A549 (cell line): ENCODE measurements at regions not wholly inside any gene's neighbourhood (a gene's known extent, or its start where the extent isn't known, plus 50 kb on each side); places are given as distances from the start of the nearest gene placed in this dataset.

Experiments used
- BHLHE40 ChIP-seq: IDR thresholded peaks from 2 replicates; pipeline ENCODE4 v1.6.1; 2012; ENCODE audit warnings: low read depth, low read length, inconsistent platforms
- CTCF ChIP-seq: fragments of >200 bp; sonication (Bioruptor Twin); formaldehyde crosslinking; IDR thresholded peaks from 3 replicates; pipeline ENCODE4 v1.5.1; 2016
- KDM1A ChIP-seq: fragments of 200-600 bp; sonication (generic); IDR thresholded peaks from 2 replicates; pipeline ENCODE4 v1.6.1; 2016; ENCODE audit warnings: low read depth, mild to moderate bottlenecking
- MAX ChIP-seq: IDR thresholded peaks from 2 replicates; pipeline ENCODE4 v1.6.1; 2012
- NR3C1 ChIP-seq: fragments of >200 bp; sonication (Bioruptor Twin); formaldehyde crosslinking; IDR thresholded peaks from 3 replicates; pipeline ENCODE4 v1.6.1; 2017
- POLR2A ChIP-seq: IDR thresholded peaks from 2 replicates; pipeline ENCODE4 v1.6.1; 2012; ENCODE audit warnings: mild to moderate bottlenecking, low read length
- RAD21 ChIP-seq, 2 experiments: fragments of >200 bp in 1 of 2; sonication (Bioruptor Twin) in 1 of 2; formaldehyde crosslinking in 1 of 2; IDR thresholded peaks in 1 of 2; conservative IDR thresholded peaks in 1 of 2; 2 replicates in 1 of 2; 3 replicates in 1 of 2; pipeline ENCODE4 v1.6.1; 2012 to 2018; ENCODE audit warnings: inconsistent platforms in 1 of 2

GRCh38 chr15:92806763-92807162 is 93.4 kb upstream of the CHD2 start:
- no peak for TF ChIP-seq KDM1A
- no peak for TF ChIP-seq POLR2A
- no peak for TF ChIP-seq NR3C1
- no peak for TF ChIP-seq MAX
- TF ChIP-seq RAD21 (conservative IDR thresholded peaks at IDR 0.05 in 1 of 2, IDR thresholded peaks at IDR 0.05 in 1 of 2) = no peak
- TF ChIP-seq BHLHE40 = no peak
- TF ChIP-seq CTCF = no peak
